ENCODE measurements at regions not wholly inside any gene's neighbourhood (a gene's known extent, or its start where the extent isn't known, plus 50 kb on each side); places are given as distances from the start of the nearest gene placed in this dataset.

- no peak for TF ChIP-seq CTCF (IDR thresholded peaks at IDR 0.05)
- no peak for TF ChIP-seq EZH2phosphoT487 (IDR thresholded peaks at IDR 0.05)
These were observed 289.7 kb downstream of the LPIN1 start for GRCh38 chr2:12035956-12036639.
